T-helper 1 cell (primary cell): ENCODE measurements at regions not wholly inside any gene's neighbourhood (a gene's known extent, or its start where the extent isn't known, plus 50 kb on each side); places are given as distances from the start of the nearest gene placed in this dataset.
"Not testable (repeated sequence)": the region's sequence is repeated elsewhere in the genome, so short reads cannot be mapped to it uniquely, and the experiment has no call there.

ENCODE experiments used
- DNase-seq, 5 donors: peaks; one replicate each; pipeline ENCODE4 v3.0.0-alpha.2; 2012 to 2020

GRCh38 chr6:27617046-27617687, 144.3 kb upstream of the ZNF184 start:
- no peak for DNase-seq

GRCh38 chr6:27616328-27617045, 143.6 kb upstream of the ZNF184 start:
- no peak for DNase-seq

DNA sequence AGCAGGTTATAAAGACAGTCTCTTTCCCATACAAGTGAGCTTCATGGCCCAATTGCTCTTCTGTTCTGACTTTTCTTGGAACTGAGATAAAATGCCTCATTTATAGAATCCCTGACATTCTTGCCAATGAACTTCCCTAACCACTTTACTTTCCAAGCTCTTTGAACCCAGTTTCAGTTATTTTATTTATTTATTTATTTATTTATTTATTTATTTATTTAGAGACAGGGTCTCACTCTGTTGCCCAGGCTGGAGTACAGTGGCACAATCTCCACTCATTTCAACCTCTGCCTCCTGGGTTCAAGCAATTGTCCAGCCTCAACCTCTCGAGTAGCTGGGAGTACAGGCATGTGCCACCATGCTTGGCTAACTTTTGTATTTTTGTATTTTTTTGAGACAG, 138.5 kb upstream of the ZNF184 start:
- DNase-seq: no peak

- peak in 1 of 5 donors; percentile 52 for DNase-seq
Measured at GRCh38 chr6:27608916-27609883, 136.3 kb upstream of the ZNF184 start.

- DNase-seq: peak in 1 of 5 donors; percentile 40
Measured at GRCh38 chr6:27605401-27606342, 132.8 kb upstream of the ZNF184 start.

GRCh38 chr6:27604986-27605385, 132.1 kb upstream of the ZNF184 start:
- DNase-seq: peak in 1 of 5 donors; percentile 46

- DNase-seq: peak in 1 of 5 donors; percentile 53
Measured at GRCh38 chr6:27601668-27602254, 128.9 kb upstream of the ZNF184 start.

- DNase-seq: peak in 1 of 5 donors; percentile 32
Measured at GRCh38 chr6:27599859-27600532, 127.1 kb upstream of the ZNF184 start.

- DNase-seq: not testable (repeated sequence)
Measured at GRCh38 chr6:27597031-27597567, 124.2 kb upstream of the ZNF184 start.

DNA sequence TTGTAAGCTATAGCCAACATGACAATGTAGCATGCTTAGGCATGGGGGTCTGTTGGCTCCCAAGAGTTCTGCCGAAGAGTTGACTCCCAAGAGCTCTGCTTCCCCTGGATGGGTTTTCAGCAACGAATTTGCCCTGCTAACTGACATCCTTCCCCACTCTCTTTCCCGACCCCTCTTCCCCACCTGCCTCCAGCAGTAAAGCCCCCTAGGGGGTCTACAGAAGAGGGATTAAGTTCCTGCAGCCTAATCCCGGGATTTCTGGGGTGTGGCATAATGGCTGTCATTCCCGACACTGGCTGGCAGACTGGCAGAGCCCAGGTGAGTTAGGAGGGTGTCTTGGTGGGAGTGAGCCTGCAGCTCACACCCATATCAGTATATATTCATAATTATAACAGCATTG, 121.0 kb upstream of the ZNF184 start:
- no peak for DNase-seq

DNA sequence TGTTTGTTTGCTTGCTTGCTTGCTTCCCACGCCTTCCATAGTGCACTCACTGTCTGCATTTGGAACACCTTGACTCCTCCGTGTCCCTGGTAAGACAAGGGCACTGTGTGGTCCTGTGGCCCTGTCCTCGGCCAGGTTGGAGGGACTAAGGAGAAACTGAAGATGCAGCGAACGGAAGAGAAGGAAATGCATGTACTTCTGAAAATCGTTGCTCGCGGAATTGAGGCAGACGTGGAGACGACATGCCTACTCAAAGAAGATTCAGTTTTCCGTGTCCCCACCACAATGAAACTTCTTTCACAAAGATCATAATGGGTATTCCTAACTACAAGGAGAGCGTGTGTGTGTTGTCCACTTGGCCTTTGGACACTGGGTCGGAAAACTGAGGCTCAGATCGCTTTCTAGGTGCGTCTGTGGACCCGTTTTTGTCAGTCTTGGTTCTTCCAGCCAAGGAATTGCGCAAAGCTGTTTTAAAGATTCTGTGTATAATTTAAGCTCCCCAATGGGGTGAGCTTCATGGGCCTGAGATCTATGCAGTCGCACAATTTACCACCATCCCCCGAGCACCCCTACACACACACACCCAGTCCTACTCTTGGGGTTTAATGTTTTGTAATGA, 120.4 kb upstream of the ZNF184 start:
- no peak for DNase-seq

DNA sequence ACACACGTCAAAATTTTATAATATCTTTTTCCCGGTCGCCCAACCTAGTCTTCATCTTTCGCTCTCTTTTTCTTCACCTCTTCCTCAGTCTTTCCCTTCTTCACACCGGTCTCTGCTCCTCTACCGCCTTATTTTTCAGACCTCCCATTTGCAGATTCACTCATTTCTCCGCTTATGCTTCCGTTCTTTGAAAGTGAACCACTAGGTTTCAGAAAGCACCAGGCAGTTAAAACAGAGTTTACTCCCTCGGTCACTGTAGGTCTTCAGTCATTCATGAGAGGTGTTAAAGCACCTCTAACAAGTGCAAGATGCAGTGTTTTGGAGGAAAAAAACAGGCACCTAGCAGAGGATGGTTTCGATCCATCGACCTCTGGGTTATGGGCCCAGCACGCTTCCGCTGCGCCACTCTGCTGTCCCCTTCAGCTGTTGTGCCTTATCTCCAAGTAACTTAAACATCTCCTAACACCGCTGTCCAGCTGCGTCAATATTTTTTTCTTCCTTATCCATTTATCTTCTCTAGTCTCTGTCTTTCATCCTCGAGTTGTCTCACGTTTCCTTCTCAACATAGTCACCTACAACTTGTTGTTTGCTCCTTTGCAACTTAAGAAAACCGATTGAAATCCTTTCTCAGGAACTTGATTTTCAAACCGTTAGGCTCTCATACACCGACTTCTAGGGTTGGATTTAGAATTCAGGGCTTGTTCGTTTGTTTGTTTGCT, 119.7 kb upstream of the ZNF184 start:
- DNase-seq: peak in 1 of 5 donors; percentile 82

DNA sequence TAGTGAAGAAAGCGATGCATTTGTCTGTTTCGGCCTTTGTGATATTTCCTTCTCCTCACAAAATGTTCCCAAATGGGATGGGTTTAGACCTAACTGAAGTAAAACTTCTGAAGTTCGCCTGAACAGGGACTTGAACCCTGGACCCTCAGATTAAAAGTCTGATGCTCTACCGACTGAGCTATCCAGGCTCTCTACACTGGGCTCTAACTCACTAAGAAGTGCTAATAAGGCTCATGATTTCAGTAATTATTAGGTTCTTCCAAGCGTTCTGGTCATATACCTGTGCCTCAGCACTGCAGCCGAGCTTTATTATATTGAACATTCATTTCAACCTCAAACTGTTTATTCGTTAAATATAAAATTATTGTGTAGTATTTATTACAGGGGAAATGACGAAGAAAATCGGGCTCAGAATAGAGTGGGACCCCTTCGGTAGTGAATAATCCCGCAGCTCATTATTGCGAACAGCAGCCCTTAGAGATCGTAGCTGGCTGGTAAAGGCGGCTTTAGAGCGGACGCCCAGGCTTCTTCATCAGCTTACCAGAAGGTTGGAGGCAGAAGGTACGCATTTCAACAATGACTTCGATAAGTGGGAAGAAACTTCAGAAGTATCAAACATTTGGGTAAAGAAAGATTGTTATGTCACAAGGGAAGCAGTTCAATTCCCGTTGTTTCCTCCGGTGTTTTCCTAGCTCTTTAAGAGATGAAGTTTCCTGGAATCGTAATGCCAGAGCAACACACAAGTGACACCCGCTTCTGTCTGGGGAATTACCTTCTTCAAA, 119.0 kb upstream of the ZNF184 start:
- peak in 1 of 5 donors; percentile 13 for DNase-seq

GRCh38 chr6:27585316-27585715, 112.4 kb upstream of the ZNF184 start:
- not testable (repeated sequence) for DNase-seq

GRCh38 chr6:27584326-27584725, 111.4 kb upstream of the ZNF184 start:
- no peak for DNase-seq

DNA sequence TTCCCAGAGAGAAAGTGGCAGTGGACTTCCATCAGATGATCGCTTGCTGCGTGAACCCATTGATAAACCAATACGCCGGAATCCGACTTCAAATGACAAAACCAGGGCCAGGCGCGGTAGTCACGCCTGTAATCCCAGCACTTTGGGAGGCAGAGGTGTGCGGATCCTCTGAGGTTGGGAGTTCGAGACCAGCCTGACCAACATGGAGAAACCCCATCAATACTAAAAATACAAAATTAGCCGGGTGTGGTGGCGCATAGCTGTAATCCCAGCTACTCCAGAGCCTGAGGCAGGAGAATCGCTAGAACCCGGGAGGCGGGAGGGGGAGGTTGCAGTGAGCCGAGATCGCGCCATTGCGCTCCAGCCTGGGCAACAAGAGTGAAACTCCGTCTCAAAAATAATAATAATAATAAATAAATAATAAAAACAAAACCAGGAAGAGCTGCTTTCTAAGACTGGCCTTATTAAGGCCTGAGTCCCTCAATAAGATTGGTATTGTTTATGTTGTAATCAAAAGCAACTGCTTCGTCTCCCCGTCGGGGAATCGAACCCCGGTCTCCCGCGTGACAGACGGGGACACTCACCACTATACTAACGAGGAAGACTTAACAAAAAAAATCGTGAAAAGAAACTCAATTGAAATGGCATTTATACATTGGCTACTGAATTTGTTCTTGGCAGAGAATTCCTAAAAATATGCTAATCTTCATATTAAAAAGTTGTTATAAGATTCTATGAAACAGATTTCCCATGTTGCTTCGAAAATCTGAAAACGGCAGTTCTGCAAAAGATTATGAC, 110.2 kb upstream of the ZNF184 start:
- peak in 1 of 5 donors; percentile 47 for DNase-seq

DNA sequence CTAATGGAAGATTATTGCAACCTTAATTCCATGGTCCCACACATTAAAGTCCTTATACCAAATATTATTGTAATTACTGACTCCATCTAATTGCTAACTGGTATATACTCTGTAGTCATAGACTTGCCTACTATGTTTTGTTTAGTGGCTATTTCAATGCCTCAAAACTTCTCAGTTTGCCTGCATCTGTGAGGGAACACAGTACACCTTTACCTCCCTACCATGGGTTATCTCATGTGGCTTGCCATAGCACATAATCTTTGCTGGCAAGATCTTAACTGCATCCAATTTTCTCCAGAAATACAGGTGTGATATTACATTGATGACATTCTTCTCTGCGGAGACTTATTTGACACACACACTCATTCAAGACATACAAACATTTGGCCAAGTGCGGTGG, 107.1 kb upstream of the ZNF184 start:
- DNase-seq: no peak

GRCh38 chr6:27577922-27578321, 105.0 kb upstream of the ZNF184 start:
- no peak for DNase-seq
